ENCODE measurements at regions not wholly inside any gene's neighbourhood (a gene's known extent, or its start where the extent isn't known, plus 50 kb on each side); places are given as distances from the start of the nearest gene placed in this dataset.

DNA sequence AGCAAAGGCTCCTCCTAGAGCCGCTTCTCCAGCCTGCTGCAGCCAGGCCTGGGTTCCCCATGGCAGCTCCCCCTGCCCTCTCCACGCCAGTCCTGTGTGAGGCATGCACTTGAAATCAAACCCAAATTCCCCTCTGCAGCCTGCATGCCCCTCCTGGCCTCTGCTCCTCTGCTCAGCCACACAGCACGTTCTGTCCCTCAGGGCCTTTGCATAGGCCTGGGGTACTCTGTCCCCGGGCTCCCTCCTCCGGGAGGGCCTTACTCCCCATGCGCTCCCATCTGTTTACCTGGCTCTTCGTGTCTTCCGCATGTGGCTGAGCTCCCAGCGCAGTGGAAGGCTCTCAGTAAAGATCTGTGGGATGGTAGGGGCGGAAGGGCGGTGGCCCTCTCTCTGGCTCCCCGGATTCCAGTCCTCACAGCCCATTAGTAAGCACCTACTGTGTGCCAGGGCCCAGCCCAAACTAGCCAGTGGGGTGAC lies 203.5 kb upstream of the IER5L start:
- DNase-seq (ENCODE audit: low spot score) = no peak

DNA sequence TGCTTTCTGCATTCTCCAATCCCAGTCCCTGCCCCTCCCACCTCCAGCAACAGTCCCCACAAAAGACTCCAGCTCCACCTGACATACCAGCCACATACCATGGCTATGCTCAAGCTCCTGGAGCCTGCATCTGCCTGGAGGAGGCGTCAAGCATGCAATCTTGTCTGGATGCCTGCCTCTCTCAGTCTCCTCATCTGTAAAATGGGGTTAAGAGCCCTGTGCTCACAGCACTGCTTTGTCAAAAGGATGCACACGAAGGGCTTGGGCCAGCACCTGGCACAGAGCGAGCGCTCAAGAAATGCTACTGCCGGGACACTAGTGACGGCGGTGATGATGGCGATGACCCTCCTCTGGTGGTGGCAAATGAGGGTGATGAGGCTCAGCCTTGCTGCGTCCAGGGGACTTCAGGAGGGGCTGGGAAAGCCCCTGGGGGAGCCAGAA lies 202.9 kb upstream of the IER5L start:
- no peak for DNase-seq (ENCODE audit: low spot score)

DNA sequence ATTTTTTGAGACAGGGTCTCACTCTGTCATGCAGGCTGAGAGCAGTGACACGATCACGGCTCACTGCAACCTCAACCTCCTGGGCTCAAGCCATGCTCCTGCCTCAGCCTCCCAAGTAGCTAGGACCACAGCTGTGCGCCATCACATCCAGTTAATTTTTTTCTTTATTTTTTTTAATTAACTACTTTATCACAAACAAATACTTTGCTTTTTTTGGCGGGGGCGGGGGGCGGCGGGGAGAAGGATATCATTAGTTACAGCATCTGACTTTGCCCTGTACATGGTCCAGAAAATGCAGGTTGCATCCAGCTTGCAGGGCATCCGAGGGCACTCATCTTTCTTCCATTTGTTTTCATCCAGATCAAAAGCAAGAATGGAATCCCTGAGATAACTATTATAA lies 201.8 kb upstream of the IER5L start:
- no peak for DNase-seq (ENCODE audit: low spot score)

- DNase-seq (ENCODE audit: low spot score) = no peak
Observed at GRCh38 chr9:129379181-129379836, 201.2 kb upstream of the IER5L start.

DNA sequence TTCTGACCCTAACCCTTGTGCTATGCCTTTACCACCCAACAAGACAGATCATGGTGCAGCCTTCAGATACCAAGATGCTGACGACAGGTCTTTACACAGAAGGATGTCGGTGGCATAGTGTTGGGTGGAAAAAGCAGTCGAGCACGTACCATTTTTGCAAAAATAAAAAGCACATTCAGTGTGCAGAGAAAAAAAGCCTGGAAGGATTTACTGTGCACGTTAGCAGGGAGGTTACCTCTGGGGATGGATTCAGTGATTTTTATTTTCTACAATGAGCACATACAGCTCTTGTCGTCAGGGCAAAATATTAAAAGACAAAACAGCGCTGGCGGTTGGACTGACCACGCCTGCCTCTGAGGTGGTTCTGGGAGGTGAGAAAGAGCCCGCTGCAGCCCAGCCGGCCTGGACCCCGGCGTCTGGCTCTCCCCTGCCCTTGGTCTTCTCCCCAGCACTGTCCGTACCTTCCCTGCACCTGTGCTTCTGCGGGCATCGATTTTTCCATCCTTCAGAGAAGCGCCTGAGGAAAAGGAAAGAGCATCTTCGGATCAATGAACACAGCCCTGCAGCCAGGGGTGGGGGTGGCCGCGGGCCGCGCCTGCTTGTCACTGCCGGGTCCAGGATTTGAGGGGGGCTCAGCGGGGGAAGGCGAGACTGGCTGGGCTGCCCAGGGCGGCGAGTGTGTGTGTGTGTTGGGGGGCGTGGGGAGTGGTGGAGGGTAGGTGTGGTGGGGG lies 200.0 kb upstream of the IER5L start:
- DNase-seq (ENCODE audit: low spot score) = no peak

- no peak for DNase-seq (ENCODE audit: low spot score)
Observed at GRCh38 chr9:129377181-129377580, 199.1 kb upstream of the IER5L start.

- DNase-seq (ENCODE audit: low spot score) = no peak
Observed at GRCh38 chr9:129375845-129376244, 197.8 kb upstream of the IER5L start.

DNA sequence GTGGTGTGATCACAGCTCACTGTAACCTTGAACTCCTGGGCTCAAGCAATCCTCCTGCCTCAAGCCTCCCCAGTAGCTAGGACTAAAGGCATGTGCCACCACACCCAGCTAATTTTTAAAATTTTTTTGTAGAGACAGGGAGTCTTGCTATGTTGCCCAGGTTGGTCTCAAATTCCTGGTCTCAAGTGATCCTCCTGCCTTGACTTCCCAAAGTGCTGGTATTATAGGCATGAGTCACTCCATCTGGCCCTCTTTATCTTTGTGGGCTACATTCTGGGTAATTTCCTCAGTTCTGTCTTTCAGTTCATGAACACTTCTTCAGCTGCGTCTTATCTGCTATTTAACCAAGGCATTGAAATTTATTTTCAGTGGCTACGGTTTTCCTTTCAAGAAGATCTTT lies 196.6 kb upstream of the IER5L start:
- DNase-seq (ENCODE audit: low spot score) = no peak

DNA sequence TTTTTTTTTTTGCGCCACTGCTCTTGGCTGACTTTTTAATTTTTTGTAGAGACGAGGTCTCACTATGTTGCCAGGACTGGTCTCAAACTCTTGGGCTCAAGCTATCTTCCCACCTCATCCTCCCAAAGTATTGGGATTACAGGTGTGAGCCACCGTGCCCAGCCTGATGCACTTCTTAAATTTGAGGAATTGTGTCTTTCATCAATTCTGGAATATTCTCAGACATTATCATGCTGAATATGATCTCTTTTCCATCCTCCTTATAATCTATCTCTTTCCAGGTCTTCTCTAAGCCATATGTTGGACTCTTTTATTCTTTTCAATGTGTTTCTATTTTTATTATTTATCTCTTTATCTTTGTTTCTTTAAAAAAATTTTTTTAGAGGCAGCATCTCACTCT lies 196.2 kb upstream of the IER5L start:
- no peak for DNase-seq (ENCODE audit: low spot score)

DNA sequence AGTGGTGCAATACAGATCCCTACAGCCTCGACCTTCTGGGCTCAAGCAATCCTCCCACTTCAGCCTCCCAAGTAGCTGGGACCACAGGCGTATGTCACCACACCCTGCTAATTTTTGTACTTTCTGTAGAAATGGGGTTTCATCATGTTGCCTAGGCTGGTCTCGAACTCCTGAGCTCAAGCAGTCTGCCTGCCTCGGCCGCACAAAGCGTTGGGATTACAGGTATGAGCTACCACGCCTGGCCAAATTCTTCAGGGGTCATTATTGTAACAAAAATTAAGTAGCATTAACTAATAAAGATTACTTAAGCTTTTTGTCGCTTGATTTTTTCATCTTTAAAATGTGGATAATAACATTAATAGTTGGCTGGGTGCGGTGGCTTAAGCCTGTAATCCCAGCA lies 195.3 kb upstream of the IER5L start:
- DNase-seq (ENCODE audit: low spot score) = no peak

DNA sequence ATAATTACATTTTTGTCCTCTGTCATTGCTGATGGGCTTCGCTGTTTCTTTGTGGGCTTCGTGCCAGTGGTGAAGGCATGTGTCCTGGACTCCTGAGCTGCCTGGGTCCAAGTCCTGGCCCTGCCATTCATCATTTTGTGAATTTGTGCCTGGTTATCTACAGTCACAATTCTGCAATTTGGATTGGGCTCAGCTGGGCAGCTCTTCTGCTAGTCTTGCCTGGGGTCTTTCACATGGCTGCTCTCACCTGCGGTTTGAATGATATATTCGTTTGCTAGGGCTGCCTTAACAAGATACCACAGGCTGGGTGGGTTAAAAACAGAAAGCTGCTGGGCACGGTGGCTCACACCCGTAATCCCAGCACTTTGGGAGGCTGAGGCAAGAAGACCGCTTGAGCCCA lies 192.7 kb upstream of the IER5L start:
- DNase-seq (ENCODE audit: low spot score) = no peak

DNA sequence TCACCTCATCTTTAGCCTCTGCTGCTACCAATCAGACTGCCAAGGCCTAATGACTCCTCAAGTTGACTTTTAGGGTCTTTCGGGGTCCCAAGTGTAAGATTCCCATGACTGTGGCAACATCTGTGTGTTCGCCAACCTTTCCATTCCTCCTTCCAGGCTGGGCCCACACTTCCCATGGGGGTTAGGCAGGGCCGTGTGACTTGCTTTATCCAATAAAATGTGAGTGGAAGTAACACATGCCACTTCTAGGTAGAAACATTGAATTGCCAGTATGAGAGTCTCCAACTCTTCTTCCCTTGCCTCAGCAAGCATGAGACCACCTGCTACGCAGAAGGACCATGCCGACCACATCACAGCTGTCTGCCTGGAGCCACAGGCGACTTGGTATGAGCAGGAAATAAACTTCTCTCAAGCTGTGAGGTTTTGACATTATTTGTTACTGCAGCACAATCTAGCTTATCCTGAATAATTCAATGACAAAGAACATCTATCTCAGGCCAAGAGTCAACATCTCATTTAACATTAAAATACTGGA lies 190.4 kb upstream of the IER5L start:
- no peak for DNase-seq (ENCODE audit: low spot score)

- no peak for DNase-seq (ENCODE audit: low spot score)
Observed at GRCh38 chr9:129367287-129367686, 189.2 kb upstream of the IER5L start.

GRCh38 chr9:129365196-129365595 lies 187.1 kb upstream of the IER5L start:
- DNase-seq (ENCODE audit: low spot score) = no peak

GRCh38 chr9:129363216-129363873 lies 185.3 kb upstream of the IER5L start:
- no peak for DNase-seq (ENCODE audit: low spot score)

- no peak for DNase-seq (ENCODE audit: low spot score)
Observed at GRCh38 chr9:129362287-129363000, 184.4 kb upstream of the IER5L start.

DNA sequence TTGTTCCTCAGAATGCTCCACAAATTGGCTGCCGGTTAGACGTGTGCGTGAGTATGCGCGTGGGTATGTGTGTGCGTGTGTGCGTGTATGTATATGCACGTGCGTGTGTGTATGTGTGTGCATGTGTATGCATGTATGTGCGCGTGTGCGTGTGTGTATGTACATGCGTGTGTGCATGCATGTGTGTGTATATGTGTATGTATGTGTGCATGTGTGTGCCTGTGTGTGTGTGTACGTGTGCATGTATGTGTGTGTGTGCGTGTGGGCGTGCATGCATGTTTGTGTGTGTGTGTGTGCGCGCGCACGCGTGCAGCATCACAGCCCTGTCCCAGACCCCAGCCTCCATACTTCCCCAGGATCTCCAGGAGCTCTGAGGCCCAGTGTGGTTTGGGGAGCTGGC lies 183.1 kb upstream of the IER5L start:
- no peak for DNase-seq (ENCODE audit: low spot score)

DNA sequence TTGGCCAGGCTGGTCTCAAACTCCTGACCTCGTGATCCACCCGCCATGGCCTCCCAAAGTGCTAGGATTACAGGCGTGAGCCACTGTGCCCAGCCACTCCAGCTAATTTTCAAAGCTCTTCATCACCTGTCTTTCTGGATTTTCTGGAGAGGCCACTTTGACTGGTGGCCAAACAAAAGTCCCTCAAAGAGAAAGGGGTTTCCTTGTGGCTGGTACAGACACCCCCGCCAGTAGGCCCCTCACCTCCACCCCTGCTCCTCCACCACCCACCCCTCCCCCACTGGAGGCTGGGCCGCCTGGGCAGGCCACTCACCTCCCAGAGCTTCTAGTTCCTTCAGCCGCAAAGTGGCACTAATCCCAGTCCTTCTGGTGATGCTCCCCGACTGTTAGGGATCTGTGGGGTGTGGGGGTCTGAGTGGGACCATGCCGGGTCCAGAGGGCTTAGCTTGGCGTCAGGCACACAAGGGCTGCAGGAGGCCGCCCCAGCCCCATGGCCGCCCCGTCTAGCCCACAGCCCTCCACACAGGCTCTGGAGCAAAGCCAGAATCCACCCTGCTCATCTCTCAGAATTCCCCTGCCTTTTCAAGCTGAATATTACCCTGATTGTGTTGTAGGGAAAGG lies 182.0 kb upstream of the IER5L start:
- no peak for DNase-seq (ENCODE audit: low spot score)

DNA sequence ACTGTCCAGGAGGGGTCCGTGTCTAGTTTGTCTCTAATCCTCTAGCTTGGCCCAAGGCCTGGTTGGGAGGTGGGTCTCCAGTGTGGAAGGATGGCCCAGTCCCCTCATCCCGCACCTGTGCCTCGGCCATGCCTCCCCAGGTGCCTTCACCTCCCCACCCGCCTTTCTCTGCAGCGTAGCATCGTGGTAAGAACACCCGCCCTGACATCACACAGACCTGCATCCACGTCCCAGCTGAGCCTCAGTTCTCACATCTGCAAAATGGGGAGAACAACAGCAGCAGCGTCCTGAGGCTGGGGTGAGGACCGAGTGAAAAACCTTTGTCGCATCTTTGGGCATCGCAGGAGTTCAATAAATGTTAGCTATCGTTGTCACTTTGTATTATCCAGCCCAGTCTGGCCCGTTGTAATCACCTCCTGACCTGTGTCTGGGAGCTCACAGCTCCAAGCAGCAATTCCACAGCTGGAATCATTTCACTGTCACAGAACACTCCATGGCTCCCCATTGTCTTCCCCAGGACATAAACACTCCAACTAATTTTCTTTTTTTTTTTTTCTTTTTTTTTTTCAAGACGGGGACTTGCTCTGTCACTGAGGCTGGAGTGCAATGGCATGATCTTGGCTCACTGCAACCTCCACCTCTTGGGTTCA lies 181.2 kb upstream of the IER5L start:
- no peak for DNase-seq (ENCODE audit: low spot score)

GRCh38 chr9:129358621-129359154 lies 180.6 kb upstream of the IER5L start:
- DNase-seq (ENCODE audit: low spot score) = no peak

- no peak for DNase-seq (ENCODE audit: low spot score)
Observed at GRCh38 chr9:129357773-129358245, 179.7 kb upstream of the IER5L start.

Data from Ammon's horn (tissue), 1 donor.